GM04503 (cell line): ENCODE measurements at regions not wholly inside any gene's neighbourhood (a gene's known extent, or its start where the extent isn't known, plus 50 kb on each side); places are given as distances from the start of the nearest gene placed in this dataset.

Experiments used
- DNase-seq: peaks from one replicate; pipeline ENCODE4 v3.0.0-alpha.2; 2012; ENCODE audit warnings: low read depth

GRCh38 chr13:76795701-76796695, 90.2 kb downstream of the KCTD12 start:
- no peak for DNase-seq

GRCh38 chr13:76792731-76793347, 93.4 kb downstream of the KCTD12 start:
- no peak for DNase-seq

GRCh38 chr13:76790980-76791819, 95.0 kb downstream of the KCTD12 start:
- no peak for DNase-seq

GRCh38 chr13:76790526-76790925, 95.7 kb downstream of the KCTD12 start:
- DNase-seq: no peak

- no peak for DNase-seq
Observed at GRCh38 chr13:76783798-76784197, 102.4 kb downstream of the KCTD12 start.

GRCh38 chr13:76778853-76779252, 107.4 kb downstream of the KCTD12 start:
- no peak for DNase-seq

- DNase-seq: no peak
Observed at GRCh38 chr13:76777096-76777495, 109.1 kb downstream of the KCTD12 start.

- no peak for DNase-seq
Observed at GRCh38 chr13:76775088-76775740, 111.0 kb downstream of the KCTD12 start.

- DNase-seq: no peak
Observed at GRCh38 chr13:76773448-76774094, 112.6 kb downstream of the KCTD12 start.

GRCh38 chr13:76772241-76772640, 114.0 kb downstream of the KCTD12 start:
- DNase-seq: no peak

- DNase-seq: peak; percentile 75
Observed at GRCh38 chr13:76769271-76769791, 116.9 kb downstream of the KCTD12 start.

GRCh38 chr13:76768384-76768783, 117.8 kb downstream of the KCTD12 start:
- no peak for DNase-seq

- DNase-seq: no peak
Observed at GRCh38 chr13:76764916-76765315, 121.3 kb downstream of the KCTD12 start.

GRCh38 chr13:76764429-76764828, 121.8 kb downstream of the KCTD12 start:
- DNase-seq: no peak

GRCh38 chr13:76762721-76763120, 123.5 kb downstream of the KCTD12 start:
- DNase-seq: no peak

GRCh38 chr13:76759877-76760276, 126.3 kb downstream of the KCTD12 start:
- DNase-seq: no peak

GRCh38 chr13:76758738-76759137, 127.5 kb downstream of the KCTD12 start:
- no peak for DNase-seq

GRCh38 chr13:76758257-76758656, 127.9 kb downstream of the KCTD12 start:
- no peak for DNase-seq

- no peak for DNase-seq
Observed at GRCh38 chr13:76756451-76756850, 129.8 kb downstream of the KCTD12 start.

- no peak for DNase-seq
Observed at GRCh38 chr13:76754414-76754813, 131.8 kb downstream of the KCTD12 start.

GRCh38 chr13:76751278-76751677, 134.9 kb downstream of the KCTD12 start:
- no peak for DNase-seq
